Mesothelial cell of epicardium (in vitro differentiated cells): ENCODE measurements at regions not wholly inside any gene's neighbourhood (a gene's known extent, or its start where the extent isn't known, plus 50 kb on each side); places are given as distances from the start of the nearest gene placed in this dataset.

ENCODE experiments used
- DNase-seq, 2 experiments: peaks; one replicate each; pipeline ENCODE4 v3.0.0; 2021; ENCODE audit warnings: low spot score in 2 of 2; ENCODE audit not compliant: unreplicated experiment in 2 of 2
- H3K27ac Mint-ChIP-seq: 2 replicates; pipeline ENCODE4 v1.8.0; 2021; ENCODE audit warnings: mixed read lengths
- H3K27me3 Mint-ChIP-seq: 2 replicates; pipeline ENCODE4 v1.8.0; 2021; ENCODE audit warnings: low read depth, mixed read lengths
- H3K36me3 Mint-ChIP-seq: 2 replicates; pipeline ENCODE4 v1.8.0; 2021; ENCODE audit warnings: mixed read lengths
- H3K4me1 Mint-ChIP-seq: 2 replicates; pipeline ENCODE4 v1.8.0; 2021; ENCODE audit warnings: mixed read lengths
- H3K4me3 Mint-ChIP-seq: 2 replicates; pipeline ENCODE4 v1.8.0; 2021; ENCODE audit warnings: mild to moderate bottlenecking, moderate library complexity, mixed read lengths
- H3K9me3 Mint-ChIP-seq: 2 replicates; pipeline ENCODE4 v1.8.0; 2021; ENCODE audit warnings: mixed read lengths
- TF ChIP-seq, protein P1 (sequence below): fragments of 200-600 bp; sonication (generic); IDR thresholded peaks from one replicate; pipeline ENCODE4 v1.5.0; 2021; ENCODE audit warnings: antibody characterized with exemption; ENCODE audit not compliant: unreplicated experiment

DNA sequence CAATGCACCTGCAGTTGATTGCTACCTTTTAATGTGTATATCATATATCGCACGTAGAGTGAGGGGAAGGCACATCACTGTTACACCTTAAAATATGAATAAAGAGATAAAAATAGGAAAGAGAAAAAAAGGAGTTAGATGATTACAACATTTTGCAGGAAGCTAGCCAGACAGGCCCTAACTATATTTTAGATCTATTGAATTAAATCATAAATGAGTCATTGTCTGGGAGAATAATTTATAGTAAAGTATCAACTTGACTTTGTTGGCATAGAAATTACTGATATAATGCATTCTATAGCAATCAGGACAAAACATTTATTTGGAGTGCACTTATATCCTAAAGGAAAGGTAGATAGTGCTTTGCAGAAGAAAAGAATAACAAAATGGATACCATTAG lies 384.9 kb upstream of the NXPH2 start:
- no peaks in the 10 kb centered on the region for H3K4me1 Mint-ChIP-seq
- H3K36me3 Mint-ChIP-seq: no peaks in the 10 kb centered on the region
- H3K4me3 Mint-ChIP-seq: no peak overlapping the region
- no peak overlapping the region for H3K27ac Mint-ChIP-seq
- no peaks in the 10 kb centered on the region for H3K27me3 Mint-ChIP-seq
- TF ChIP-seq, protein P1, sequence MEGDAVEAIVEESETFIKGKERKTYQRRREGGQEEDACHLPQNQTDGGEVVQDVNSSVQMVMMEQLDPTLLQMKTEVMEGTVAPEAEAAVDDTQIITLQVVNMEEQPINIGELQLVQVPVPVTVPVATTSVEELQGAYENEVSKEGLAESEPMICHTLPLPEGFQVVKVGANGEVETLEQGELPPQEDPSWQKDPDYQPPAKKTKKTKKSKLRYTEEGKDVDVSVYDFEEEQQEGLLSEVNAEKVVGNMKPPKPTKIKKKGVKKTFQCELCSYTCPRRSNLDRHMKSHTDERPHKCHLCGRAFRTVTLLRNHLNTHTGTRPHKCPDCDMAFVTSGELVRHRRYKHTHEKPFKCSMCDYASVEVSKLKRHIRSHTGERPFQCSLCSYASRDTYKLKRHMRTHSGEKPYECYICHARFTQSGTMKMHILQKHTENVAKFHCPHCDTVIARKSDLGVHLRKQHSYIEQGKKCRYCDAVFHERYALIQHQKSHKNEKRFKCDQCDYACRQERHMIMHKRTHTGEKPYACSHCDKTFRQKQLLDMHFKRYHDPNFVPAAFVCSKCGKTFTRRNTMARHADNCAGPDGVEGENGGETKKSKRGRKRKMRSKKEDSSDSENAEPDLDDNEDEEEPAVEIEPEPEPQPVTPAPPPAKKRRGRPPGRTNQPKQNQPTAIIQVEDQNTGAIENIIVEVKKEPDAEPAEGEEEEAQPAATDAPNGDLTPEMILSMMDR: no peak
- H3K9me3 Mint-ChIP-seq: peaks cover 6% of the 10 kb centered on the region
- DNase-seq: no peak

DNA sequence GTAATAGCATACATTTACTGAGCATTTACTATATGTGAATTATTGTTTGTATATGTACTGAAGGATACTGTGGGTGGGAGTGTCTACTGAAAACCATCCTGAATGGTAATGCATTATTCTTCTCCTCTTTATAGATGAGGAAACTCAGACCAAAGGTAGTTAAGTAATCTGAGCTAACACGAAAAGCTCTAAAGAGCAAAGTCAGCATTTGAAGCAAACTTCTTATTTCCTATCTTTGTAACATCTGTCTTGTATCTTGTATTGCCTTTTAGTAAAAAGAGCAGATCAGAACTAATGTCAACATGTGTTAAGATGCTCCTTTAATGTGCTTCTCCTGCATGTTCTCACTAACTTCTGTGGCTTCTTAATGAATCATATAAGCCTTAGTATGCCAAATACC lies 382.8 kb upstream of the NXPH2 start:
- no peak overlapping the region for H3K27ac Mint-ChIP-seq
- no peaks in the 10 kb centered on the region for H3K27me3 Mint-ChIP-seq
- DNase-seq: no peak
- TF ChIP-seq, protein P1: no peak
- no peak overlapping the region for H3K4me3 Mint-ChIP-seq
- H3K4me1 Mint-ChIP-seq: no peaks in the 10 kb centered on the region
- no peaks in the 10 kb centered on the region for H3K36me3 Mint-ChIP-seq
- H3K9me3 Mint-ChIP-seq: peaks cover 6% of the 10 kb centered on the region

DNA sequence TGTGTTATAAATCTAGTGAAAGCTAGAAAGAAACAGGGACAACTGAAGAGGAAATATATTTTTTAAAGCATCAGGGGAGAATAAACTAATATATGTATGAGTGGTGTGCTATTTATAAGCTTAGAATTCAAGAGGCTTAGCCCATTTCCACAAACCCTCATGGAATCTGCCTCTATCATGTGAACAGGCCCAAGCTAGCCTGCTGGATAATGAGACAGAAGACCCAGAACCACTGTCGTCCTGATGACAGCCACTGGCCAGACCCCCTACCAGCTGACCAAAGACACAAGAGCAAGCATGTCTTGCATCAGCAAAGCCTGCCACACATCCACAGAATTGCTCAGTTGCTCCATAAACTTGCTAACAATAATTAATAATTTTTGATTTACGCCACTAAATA lies 382.3 kb upstream of the NXPH2 start:
- no peaks in the 10 kb centered on the region for H3K36me3 Mint-ChIP-seq
- H3K9me3 Mint-ChIP-seq: peaks cover 6% of the 10 kb centered on the region
- no peak overlapping the region for H3K27ac Mint-ChIP-seq
- no peaks in the 10 kb centered on the region for H3K4me1 Mint-ChIP-seq
- DNase-seq: no peak
- no peaks in the 10 kb centered on the region for H3K27me3 Mint-ChIP-seq
- TF ChIP-seq, protein P1: no peak
- H3K4me3 Mint-ChIP-seq: no peak overlapping the region

DNA sequence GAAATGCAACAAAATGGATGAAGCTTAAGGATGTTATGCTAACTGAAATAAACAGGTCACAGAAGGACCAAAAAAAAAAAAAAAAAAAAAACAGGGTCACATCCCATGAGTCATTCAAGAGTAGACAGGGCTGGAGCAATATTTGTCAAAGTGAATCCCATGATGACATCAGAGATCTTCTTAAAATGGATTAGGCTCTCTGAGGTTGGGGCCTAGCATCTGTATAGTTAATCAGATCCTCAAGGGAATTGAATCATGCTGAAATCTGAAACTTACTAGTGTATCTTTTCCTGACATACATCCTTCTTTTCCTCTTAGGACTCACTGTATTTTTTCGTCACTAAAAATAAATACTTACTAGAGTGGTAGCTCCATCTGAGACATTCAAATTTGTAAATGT lies 380.6 kb upstream of the NXPH2 start:
- H3K27ac Mint-ChIP-seq: no peak overlapping the region
- H3K4me3 Mint-ChIP-seq: no peak overlapping the region

DNA sequence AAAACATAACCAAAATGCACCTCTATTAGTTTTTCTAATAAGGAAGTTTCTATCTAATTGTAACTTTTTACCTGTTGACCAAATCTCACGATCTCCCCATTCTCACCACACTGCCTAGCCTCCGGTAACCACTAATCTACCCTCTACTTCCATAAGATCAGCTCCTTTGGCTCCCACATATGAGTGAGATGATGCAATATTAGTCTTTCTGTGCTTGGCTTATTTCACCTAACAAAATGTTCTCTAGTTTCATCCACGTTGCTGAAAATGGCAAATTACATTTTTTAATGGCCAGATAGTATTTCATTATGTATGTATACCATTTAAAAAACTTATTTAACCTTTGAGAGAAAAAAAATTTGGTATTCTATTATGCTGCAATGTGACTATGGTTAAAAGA lies 379.0 kb upstream of the NXPH2 start:
- no peak overlapping the region for H3K27ac Mint-ChIP-seq
- no peaks in the 10 kb centered on the region for H3K27me3 Mint-ChIP-seq
- H3K36me3 Mint-ChIP-seq: no peaks in the 10 kb centered on the region
- peaks cover 5% of the 10 kb centered on the region for H3K4me1 Mint-ChIP-seq
- peaks cover 5% of the 10 kb centered on the region for H3K9me3 Mint-ChIP-seq
- H3K4me3 Mint-ChIP-seq: no peak overlapping the region
- TF ChIP-seq, protein P1: no peak
- no peak for DNase-seq

More for the DNA sequence above, 380.6 kb upstream of the NXPH2 start:
- Mint-ChIP-seq H3K9me3 (peaks cover 6% of the 10 kb centered on the region), H3K4me1 (peaks cover 4% of the 10 kb centered on the region), H3K27me3 (no peaks in the 10 kb centered on the region), H3K36me3 (no peaks in the 10 kb centered on the region)
- DNase-seq: no peak
- TF ChIP-seq, protein P1: no peak

DNA sequence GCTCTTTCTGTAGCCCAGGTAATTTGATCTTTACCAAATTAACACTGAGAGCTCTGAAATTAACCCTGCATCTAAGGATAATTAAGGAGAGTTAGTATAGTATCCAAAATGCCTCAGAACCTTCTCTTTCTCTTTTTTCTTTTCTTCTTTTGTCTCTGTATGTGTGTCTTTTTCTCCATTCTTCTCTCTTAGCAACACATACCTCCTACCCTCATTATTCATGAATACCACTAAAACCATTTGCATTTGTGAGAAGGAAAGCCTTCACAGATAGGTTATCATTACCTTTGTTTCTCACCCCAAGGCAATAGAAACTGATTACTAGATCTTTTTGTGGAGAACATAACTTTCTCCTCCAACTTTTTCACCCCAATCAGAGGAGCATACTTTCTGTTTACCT lies 376.5 kb upstream of the NXPH2 start:
- H3K4me3 Mint-ChIP-seq: no peak overlapping the region

More for the DNA sequence above, 376.5 kb upstream of the NXPH2 start:
- TF ChIP-seq, protein P1: no peak
- Mint-ChIP-seq H3K36me3 (no peaks in the 10 kb centered on the region), H3K9me3 (no peaks in the 10 kb centered on the region), H3K27ac (no peak overlapping the region), H3K4me1 (peaks cover 5% of the 10 kb centered on the region), H3K27me3 (no peaks in the 10 kb centered on the region)
- no peak for DNase-seq
